Esophagus squamous epithelium (tissue), 5 donors: ENCODE measurements at regions not wholly inside any gene's neighbourhood (a gene's known extent, or its start where the extent isn't known, plus 50 kb on each side); places are given as distances from the start of the nearest gene placed in this dataset.

Experiments used
- DNase-seq: peaks from one replicate; lab custom pipeline; 2025; lab: John Stamatoyannopoulos, UW
- H3K27ac ChIP-seq, 4 donors: fragments of 200-600 bp; sonication (generic); one replicate each; pipeline ENCODE4 v1.5.1; 2016 to 2019; ENCODE audit warnings: mild to moderate bottlenecking in 1 of 4
- H3K27me3 ChIP-seq, 4 donors: fragments of 200-600 bp; sonication (generic); 1 replicate in 3 of 4; 2 replicates in 1 of 4; pipeline versions ENCODE4 v1.5.1 to v1.6.0; 2017 to 2021; ENCODE audit warnings: antibody characterized with exemption in 1 of 4
- H3K36me3 ChIP-seq, 3 donors: fragments of 200-600 bp; sonication (generic); one replicate each; pipeline ENCODE4 v1.5.1; 2016 to 2019
- H3K4me1 ChIP-seq, 3 donors: fragments of 200-600 bp; sonication (generic); one replicate each; pipeline ENCODE4 v1.5.1; 2017 to 2019
- H3K4me3 ChIP-seq, 4 donors: fragments of 200-600 bp; sonication (generic); 1 replicate in 3 of 4; 2 replicates in 1 of 4; pipeline ENCODE4 v1.5.1; 2016 to 2019; ENCODE audit warnings: mild to moderate bottlenecking in 2 of 4, moderate library complexity in 1 of 4
- H3K9me3 ChIP-seq, 3 donors: fragments of 200-600 bp; sonication (generic); one replicate each; pipeline ENCODE4 v1.5.1; 2016 to 2019
- POLR2A ChIP-seq, 4 donors: fragments of 450-650 bp; IDR thresholded peaks; one replicate each; pipeline ENCODE4 v1.6.1; 2017; ENCODE audit warnings: antibody characterized with exemption in 4 of 4, mild to moderate bottlenecking in 4 of 4, moderate library complexity in 3 of 4
- WGBS, 2 donors: methylation state at CpG; one replicate each; pipeline ENCODE4 v1.1.5; 2018; 5-methylcytosine and 5-hydroxymethylcytosine counted together
- intact Hi-C: fragments of 100-400 bp; cut with DNase I; formaldehyde crosslinking; loops from one replicate; pipeline ENCODE4 v1.15.0; 2022
- TF ChIP-seq, protein P1 (sequence below), 6 experiments: fragments of 450-650 bp in 4 of 6; fragments of 200-600 bp in 2 of 6; sonication (generic) in 2 of 6; IDR thresholded peaks; one replicate each; pipeline ENCODE4 v1.5.1; 2016 to 2019; ENCODE audit warnings: antibody characterized with exemption in 6 of 6, mild to moderate bottlenecking in 4 of 6, moderate library complexity in 4 of 6
- donor health status: DM: yes; HTN: yes; CAD: no.

DNA sequence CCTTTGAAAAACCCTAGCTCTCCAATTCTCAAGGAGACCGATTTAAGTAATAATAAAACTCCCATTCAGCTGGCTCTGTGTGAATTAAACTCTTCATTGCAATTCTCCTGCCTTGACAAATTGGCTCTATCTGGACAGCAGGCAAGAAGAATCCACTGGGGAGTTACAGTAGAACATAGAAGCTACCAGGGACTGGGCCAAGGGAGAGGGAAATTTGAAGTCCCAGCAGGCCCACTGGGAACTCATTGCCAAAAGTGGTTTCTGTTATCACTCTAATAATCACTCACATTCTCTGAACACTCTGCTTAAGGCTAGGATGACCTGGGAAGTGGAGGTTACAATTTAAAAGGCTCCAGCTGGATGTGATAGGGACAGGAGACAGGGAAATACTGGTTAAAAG, 384.5 kb upstream of the CCDC196 start:
- no peak overlapping the region for H3K4me3 ChIP-seq
- WGBS, 2 donors = 83 to 100% methylated on average over 1 of the region's 1 CpG
- intact Hi-C loops = no loop called here
- DNase-seq = no peak
- no peaks in the 10 kb centered on the region for H3K27me3 ChIP-seq
- no peak for TF ChIP-seq POLR2A (IDR thresholded peaks at IDR 0.05)
- TF ChIP-seq, protein P1, sequence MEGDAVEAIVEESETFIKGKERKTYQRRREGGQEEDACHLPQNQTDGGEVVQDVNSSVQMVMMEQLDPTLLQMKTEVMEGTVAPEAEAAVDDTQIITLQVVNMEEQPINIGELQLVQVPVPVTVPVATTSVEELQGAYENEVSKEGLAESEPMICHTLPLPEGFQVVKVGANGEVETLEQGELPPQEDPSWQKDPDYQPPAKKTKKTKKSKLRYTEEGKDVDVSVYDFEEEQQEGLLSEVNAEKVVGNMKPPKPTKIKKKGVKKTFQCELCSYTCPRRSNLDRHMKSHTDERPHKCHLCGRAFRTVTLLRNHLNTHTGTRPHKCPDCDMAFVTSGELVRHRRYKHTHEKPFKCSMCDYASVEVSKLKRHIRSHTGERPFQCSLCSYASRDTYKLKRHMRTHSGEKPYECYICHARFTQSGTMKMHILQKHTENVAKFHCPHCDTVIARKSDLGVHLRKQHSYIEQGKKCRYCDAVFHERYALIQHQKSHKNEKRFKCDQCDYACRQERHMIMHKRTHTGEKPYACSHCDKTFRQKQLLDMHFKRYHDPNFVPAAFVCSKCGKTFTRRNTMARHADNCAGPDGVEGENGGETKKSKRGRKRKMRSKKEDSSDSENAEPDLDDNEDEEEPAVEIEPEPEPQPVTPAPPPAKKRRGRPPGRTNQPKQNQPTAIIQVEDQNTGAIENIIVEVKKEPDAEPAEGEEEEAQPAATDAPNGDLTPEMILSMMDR (IDR thresholded peaks at IDR 0.05) = no peak
- H3K36me3 ChIP-seq = no peaks in the 10 kb centered on the region
- no peaks in the 10 kb centered on the region for H3K9me3 ChIP-seq
- peaks cover 0 to 6% (median 0%) of the 10 kb centered on the region in 3 donors for H3K4me1 ChIP-seq
- no peak overlapping the region for H3K27ac ChIP-seq

DNA sequence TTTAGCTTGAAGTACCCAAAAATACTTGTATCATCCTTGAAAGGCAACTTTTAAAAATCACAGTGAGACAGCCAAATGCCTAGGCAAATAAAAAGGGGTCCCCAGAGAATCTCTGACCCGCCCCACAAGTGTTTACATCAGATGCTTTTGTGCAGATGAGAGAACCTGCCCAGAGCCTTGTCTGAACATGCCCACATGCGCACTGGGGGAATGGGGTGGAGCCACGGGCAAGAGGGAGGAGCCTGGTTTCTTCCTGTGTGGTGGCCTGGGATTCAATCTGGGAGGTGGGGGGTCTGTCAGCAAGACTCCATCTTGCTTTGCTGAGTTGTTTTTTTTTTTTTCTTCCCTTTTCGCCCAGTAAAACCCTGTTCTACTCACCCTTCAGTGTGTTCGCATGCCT, 381.7 kb upstream of the CCDC196 start:
- no peak for TF ChIP-seq POLR2A (IDR thresholded peaks at IDR 0.05)
- TF ChIP-seq, protein P1 (IDR thresholded peaks at IDR 0.05) = no peak
- DNase-seq = no peak
- Histone ChIP-seq H3K4me1 (peaks cover 0 to 6% (median 0%) of the 10 kb centered on the region in 3 donors), H3K36me3 (no peaks in the 10 kb centered on the region), H3K27ac (no peak overlapping the region), H3K27me3 (no peaks in the 10 kb centered on the region), H3K4me3 (no peak overlapping the region), H3K9me3 (no peaks in the 10 kb centered on the region)
- intact Hi-C loops = no loop called here
- WGBS, 2 donors = 84 to 85% methylated on average over 5 of the region's 5 CpGs

DNA sequence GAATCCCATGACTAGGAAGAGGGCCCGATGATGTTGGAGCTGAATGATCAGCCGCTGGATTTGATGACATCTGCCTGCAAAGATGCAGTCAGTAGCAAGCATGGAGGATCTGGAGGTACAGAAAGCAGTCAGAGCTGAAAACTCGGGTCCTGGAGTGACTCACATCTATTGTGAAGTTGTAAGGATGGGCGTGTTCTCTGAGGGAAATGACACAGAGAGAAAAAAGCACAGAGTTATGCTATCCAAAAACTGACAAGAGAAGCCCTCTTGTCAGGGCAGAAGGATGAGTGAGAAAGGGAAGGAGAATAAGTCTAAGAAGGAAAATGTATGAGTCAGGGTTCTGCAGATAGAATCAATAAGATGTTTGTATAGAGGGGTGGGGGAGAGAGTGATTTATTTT, 380.4 kb upstream of the CCDC196 start:
- no peak overlapping the region for H3K27ac ChIP-seq
- H3K4me1 ChIP-seq = peaks cover 0 to 6% (median 0%) of the 10 kb centered on the region in 3 donors
- intact Hi-C loops = no loop called here
- no peaks in the 10 kb centered on the region for H3K27me3 ChIP-seq
- TF ChIP-seq, protein P1 (IDR thresholded peaks at IDR 0.05) = no peak
- no peak for TF ChIP-seq POLR2A (IDR thresholded peaks at IDR 0.05)
- H3K36me3 ChIP-seq = no peaks in the 10 kb centered on the region
- H3K4me3 ChIP-seq = no peak overlapping the region
- 44 to 46% methylated on average over 4 of the region's 4 CpGs for WGBS, 2 donors
- no peaks in the 10 kb centered on the region for H3K9me3 ChIP-seq
- DNase-seq = no peak

DNA sequence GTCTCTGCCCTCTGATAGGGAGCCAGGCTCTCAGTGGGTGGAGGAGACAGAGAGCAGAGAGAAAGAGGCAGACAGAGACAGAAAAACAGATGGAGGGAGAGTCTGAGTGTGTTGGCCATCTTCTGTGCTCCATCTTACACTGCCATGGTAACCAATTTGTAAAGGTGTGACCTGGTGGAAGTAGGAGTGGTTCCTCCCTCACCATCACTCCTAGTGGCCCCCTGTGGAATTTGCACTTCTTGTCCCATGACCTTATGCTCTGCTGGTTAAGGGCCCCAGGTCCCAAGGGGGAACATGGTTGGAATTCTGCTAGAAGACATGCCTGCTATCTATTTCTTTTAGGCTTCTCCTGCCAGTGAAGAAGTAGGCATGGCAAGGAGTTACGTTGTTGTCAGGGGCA, 376.7 kb upstream of the CCDC196 start:
- no peak for DNase-seq
- intact Hi-C loops = no loop called here
- no peak overlapping the region for H3K27ac ChIP-seq
- no peak overlapping the region for H3K4me3 ChIP-seq
- H3K4me1 ChIP-seq = peaks cover 0 to 6% (median 0%) of the 10 kb centered on the region in 3 donors
- no peaks in the 10 kb centered on the region for H3K27me3 ChIP-seq
- no peaks in the 10 kb centered on the region for H3K36me3 ChIP-seq
- WGBS, 2 donors = 75 to 100% methylated on average over 1 of the region's 1 CpG
- H3K9me3 ChIP-seq = no peaks in the 10 kb centered on the region
- no peak for TF ChIP-seq POLR2A (IDR thresholded peaks at IDR 0.05)
- TF ChIP-seq, protein P1 (IDR thresholded peaks at IDR 0.05) = no peak

DNA sequence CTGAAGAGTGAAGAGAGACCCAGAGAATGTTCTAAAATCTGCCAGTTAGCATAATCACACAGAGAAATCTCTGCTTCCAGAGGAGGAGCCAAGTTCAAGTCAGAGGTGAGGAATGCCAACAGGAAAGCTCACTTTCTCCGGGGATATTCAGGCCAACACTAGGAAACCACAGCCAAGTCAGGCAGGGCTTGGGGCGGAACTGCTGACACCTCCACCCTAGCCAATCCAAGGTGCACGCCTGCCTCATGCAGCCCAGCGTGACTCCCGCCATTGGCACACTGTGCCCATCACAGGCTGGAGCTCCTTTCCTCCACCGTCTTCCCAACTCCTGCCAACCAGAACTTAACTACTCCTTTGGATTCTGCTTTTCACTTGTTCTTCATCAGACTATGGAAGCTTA, 374.3 kb upstream of the CCDC196 start:
- peaks cover 0 to under 1% (median 0%) of the 10 kb centered on the region in 3 donors for H3K4me1 ChIP-seq
- TF ChIP-seq POLR2A (IDR thresholded peaks at IDR 0.05) = no peak
- TF ChIP-seq, protein P1 (IDR thresholded peaks at IDR 0.05) = no peak
- H3K36me3 ChIP-seq = no peaks in the 10 kb centered on the region
- WGBS, 2 donors = 49 to 67% methylated on average over 5 of the region's 6 CpGs
- H3K9me3 ChIP-seq = no peaks in the 10 kb centered on the region
- H3K27me3 ChIP-seq = no peaks in the 10 kb centered on the region
- no peak overlapping the region for H3K4me3 ChIP-seq
- no peak overlapping the region for H3K27ac ChIP-seq
- no peak for DNase-seq
- intact Hi-C loops = no loop called here
